Liver (tissue), 8 donors: ENCODE measurements at regions not wholly inside any gene's neighbourhood (a gene's known extent, or its start where the extent isn't known, plus 50 kb on each side); places are given as distances from the start of the nearest gene placed in this dataset.

ENCODE experiments used
- DNase-seq: peaks from one replicate; pipeline ENCODE4 v3.0.0-alpha.2; 2017; ENCODE audit warnings: low spot score
- H3K27ac ChIP-seq, 2 donors: one replicate each; pipeline ENCODE4 v1.7.0; 2013; ENCODE audit warnings: inconsistent platforms in 2 of 2, low read length in 2 of 2, control low read depth in 1 of 2, low read depth in 1 of 2, mild to moderate bottlenecking in 1 of 2
- H3K27me3 ChIP-seq, 4 donors: one replicate each; pipeline versions ENCODE4 v1.6.1 to v1.7.0; 2013; ENCODE audit warnings: low read length in 3 of 4, inconsistent platforms in 1 of 4, mild to moderate bottlenecking in 1 of 4, moderate library complexity in 1 of 4; ENCODE audit not compliant: control insufficient read depth in 4 of 4, insufficient read depth in 4 of 4
- H3K36me3 ChIP-seq, 4 donors: one replicate each; pipeline versions ENCODE4 v1.6.1 to v1.7.0; 2013; ENCODE audit warnings: low read length in 3 of 4, mild to moderate bottlenecking in 3 of 4, low read depth in 1 of 4, moderate library complexity in 1 of 4; ENCODE audit not compliant: control insufficient read depth in 4 of 4, insufficient read depth in 3 of 4
- H3K4me1 ChIP-seq, 4 donors: one replicate each; pipeline versions ENCODE4 v1.6.1 to v1.7.0; 2013; ENCODE audit warnings: low read length in 3 of 4, mild to moderate bottlenecking in 3 of 4, moderate library complexity in 1 of 4; ENCODE audit not compliant: control insufficient read depth in 4 of 4, insufficient read depth in 4 of 4
- H3K4me3 ChIP-seq, 3 donors: one replicate each; pipeline versions ENCODE4 v1.6.1 to v1.7.0; 2013; ENCODE audit warnings: low read length in 3 of 3, control low read depth in 1 of 3, low read depth in 1 of 3, mild to moderate bottlenecking in 1 of 3
- H3K9ac ChIP-seq, 2 donors: one replicate each; pipeline ENCODE4 v1.7.0; 2013; ENCODE audit warnings: low read length in 2 of 2, mild to moderate bottlenecking in 2 of 2, moderate library complexity in 2 of 2, control low read depth in 1 of 2, low read depth in 1 of 2
- H3K9me3 ChIP-seq, 4 donors: one replicate each; pipeline versions ENCODE4 v1.6.1 to v1.7.0; 2013; ENCODE audit warnings: low read length in 3 of 4; ENCODE audit not compliant: control insufficient read depth in 4 of 4
- EGR1 ChIP-seq, 2 donors: IDR thresholded peaks; 2 replicates each; pipeline ENCODE4 v1.6.1; 2016 to 2018; ENCODE audit warnings: antibody characterized with exemption in 2 of 2, low read depth in 2 of 2
- FOXA1 ChIP-seq: IDR thresholded peaks from 2 replicates; pipeline ENCODE4 v1.6.1; 2016; ENCODE audit warnings: antibody characterized with exemption
- FOXA2 ChIP-seq: IDR thresholded peaks from 2 replicates; pipeline ENCODE4 v1.6.1; 2016; ENCODE audit warnings: antibody characterized with exemption
- GABPA ChIP-seq, 2 donors: IDR thresholded peaks in 1 of 2; conservative IDR thresholded peaks in 1 of 2; 2 replicates each; pipeline ENCODE4 v1.6.1; 2016; ENCODE audit warnings: antibody characterized with exemption in 2 of 2, mild to moderate bottlenecking in 1 of 2, moderate library complexity in 1 of 2
- HNF4A ChIP-seq, 2 donors: conservative IDR thresholded peaks; 2 replicates each; pipeline ENCODE4 v1.6.1; 2016; ENCODE audit warnings: antibody characterized with exemption in 2 of 2, mild to moderate bottlenecking in 2 of 2
- HNF4G ChIP-seq: IDR thresholded peaks from 2 replicates; pipeline ENCODE4 v1.6.1; 2016; ENCODE audit warnings: antibody characterized with exemption
- JUND ChIP-seq, 2 donors: IDR thresholded peaks; 2 replicates each; pipeline ENCODE4 v1.6.1; 2016; ENCODE audit warnings: antibody characterized with exemption in 2 of 2
- NR2F2 ChIP-seq: IDR thresholded peaks from 2 replicates; pipeline ENCODE4 v1.6.1; 2016; ENCODE audit warnings: antibody characterized with exemption
- RAD21 ChIP-seq, 2 donors: IDR thresholded peaks; 2 replicates each; pipeline ENCODE4 v1.6.1; 2016; ENCODE audit warnings: antibody characterized with exemption in 2 of 2, mild to moderate bottlenecking in 2 of 2
- RXRA ChIP-seq, 2 donors: IDR thresholded peaks; 2 replicates each; pipeline ENCODE4 v1.6.1; 2017 to 2018; ENCODE audit warnings: antibody characterized with exemption in 2 of 2, mild to moderate bottlenecking in 1 of 2
- SP1 ChIP-seq: IDR thresholded peaks from 2 replicates; pipeline ENCODE4 v1.6.1; 2018; ENCODE audit warnings: antibody characterized with exemption, mild to moderate bottlenecking
- TAF1 ChIP-seq: conservative IDR thresholded peaks from 2 replicates; pipeline ENCODE4 v1.6.1; 2016; ENCODE audit warnings: antibody characterized with exemption, mild to moderate bottlenecking
- YY1 ChIP-seq: IDR thresholded peaks from 2 replicates; pipeline ENCODE4 v1.6.1; 2016; ENCODE audit warnings: antibody characterized with exemption, mild to moderate bottlenecking
- WGBS: extraction: QIAGEN DNeasy Blood & Tissue Kit; methylation state at CpG from one replicate; pipeline ENCODE4 v1.1.7; 2013; 5-methylcytosine and 5-hydroxymethylcytosine counted together
- TF ChIP-seq, protein P1 (sequence below): IDR thresholded peaks from 2 replicates; pipeline ENCODE4 v1.6.1; 2016; ENCODE audit warnings: antibody characterized with exemption
- TF ChIP-seq, protein P2 (sequence below): IDR thresholded peaks from 2 replicates; pipeline ENCODE4 v1.6.1; 2016; ENCODE audit warnings: antibody characterized with exemption
- TF ChIP-seq, protein P3 (sequence below): IDR thresholded peaks from 2 replicates; pipeline ENCODE4 v1.6.1; 2016; ENCODE audit warnings: antibody characterized with exemption
- TF ChIP-seq, protein P4 (sequence below): IDR thresholded peaks from 2 replicates; pipeline ENCODE4 v1.6.1; 2016; ENCODE audit warnings: antibody characterized with exemption, mild to moderate bottlenecking
- TF ChIP-seq, protein P5 (sequence below): fragments of 150-350 bp; IDR thresholded peaks from 2 replicates; pipeline ENCODE4 v1.5.1; 2017; ENCODE audit warnings: improper control_type of control experiment, low read depth, low read length; ENCODE audit not compliant: missing input control
- donor health status: healthy.
- donor health status: healthy.
- donor health status: healthy.
- donor health status: healthy.
- donor health status: healthy.

DNA sequence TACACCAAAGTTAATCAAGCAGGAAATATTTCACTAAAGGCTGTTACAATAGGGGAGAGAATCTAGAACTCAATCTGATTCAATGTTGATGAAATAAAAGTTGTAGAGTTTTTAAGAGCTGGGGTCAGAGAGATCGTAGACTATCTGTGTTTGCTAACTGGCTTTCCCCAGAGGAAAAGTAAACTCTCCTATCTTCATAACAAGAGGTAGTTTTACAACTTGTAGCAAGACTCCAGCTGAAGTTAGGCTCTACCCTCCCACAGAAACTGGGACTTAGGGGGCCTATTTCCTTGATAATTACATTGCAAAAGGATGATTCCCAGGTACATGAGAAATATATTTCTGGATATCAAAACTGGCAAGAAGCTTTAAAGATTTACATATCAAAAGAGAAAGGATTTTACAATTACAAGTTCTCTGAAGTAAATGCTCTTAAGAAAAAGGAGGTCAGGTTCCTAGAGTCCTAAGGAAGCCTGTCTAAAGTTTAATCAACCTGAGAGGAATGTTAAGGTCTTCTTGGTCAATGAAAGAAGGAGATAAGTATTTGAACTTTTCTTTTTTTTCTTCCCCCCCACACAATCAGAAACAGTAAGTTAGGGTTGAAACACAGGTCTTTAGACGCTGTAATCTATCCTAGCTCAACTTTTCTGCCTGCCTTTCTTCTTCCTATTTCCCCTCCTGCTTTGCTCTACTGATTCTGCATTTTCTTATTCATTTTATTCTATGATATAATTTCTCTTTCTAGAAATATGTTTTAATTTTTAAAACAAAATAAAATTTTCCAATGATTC lies 692.2 kb upstream of the LINC00305 start:
- Histone ChIP-seq H3K27me3 (no peaks in the 10 kb centered on the region), H3K4me1 (no peaks in the 10 kb centered on the region), H3K9ac (no peak overlapping the region), H3K4me3 (no peak overlapping the region), H3K9me3 (no peaks in the 10 kb centered on the region), H3K36me3 (no peaks in the 10 kb centered on the region), H3K27ac (no peak overlapping the region)
- DNase-seq, result no peak
- WGBS, result 43% methylated on average over 2 of the region's 2 CpGs
- TF ChIP-seq NR2F2 (no peak), YY1 (no peak), FOXA1 (no peak), FOXA2 (no peak), JUND (IDR thresholded peaks at IDR 0.05) (no peak), RAD21 (IDR thresholded peaks at IDR 0.05) (no peak), RXRA (IDR thresholded peaks at IDR 0.05) (no peak), SP1 (no peak), EGR1 (IDR thresholded peaks at IDR 0.05; ENCODE audit: low read depth in 2 of 2) (no peak), HNF4A (conservative IDR thresholded peaks at IDR 0.05) (no peak), HNF4G (no peak), GABPA (IDR thresholded peaks at IDR 0.05 in 1 of 2, conservative IDR thresholded peaks at IDR 0.05 in 1 of 2) (no peak), TAF1 (no peak)
- TF ChIP-seq, protein P1, sequence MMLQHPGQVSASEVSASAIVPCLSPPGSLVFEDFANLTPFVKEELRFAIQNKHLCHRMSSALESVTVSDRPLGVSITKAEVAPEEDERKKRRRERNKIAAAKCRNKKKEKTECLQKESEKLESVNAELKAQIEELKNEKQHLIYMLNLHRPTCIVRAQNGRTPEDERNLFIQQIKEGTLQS, result no peak
- TF ChIP-seq, protein P2, sequence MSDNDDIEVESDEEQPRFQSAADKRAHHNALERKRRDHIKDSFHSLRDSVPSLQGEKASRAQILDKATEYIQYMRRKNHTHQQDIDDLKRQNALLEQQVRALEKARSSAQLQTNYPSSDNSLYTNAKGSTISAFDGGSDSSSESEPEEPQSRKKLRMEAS, result no peak
- TF ChIP-seq, protein P3, sequence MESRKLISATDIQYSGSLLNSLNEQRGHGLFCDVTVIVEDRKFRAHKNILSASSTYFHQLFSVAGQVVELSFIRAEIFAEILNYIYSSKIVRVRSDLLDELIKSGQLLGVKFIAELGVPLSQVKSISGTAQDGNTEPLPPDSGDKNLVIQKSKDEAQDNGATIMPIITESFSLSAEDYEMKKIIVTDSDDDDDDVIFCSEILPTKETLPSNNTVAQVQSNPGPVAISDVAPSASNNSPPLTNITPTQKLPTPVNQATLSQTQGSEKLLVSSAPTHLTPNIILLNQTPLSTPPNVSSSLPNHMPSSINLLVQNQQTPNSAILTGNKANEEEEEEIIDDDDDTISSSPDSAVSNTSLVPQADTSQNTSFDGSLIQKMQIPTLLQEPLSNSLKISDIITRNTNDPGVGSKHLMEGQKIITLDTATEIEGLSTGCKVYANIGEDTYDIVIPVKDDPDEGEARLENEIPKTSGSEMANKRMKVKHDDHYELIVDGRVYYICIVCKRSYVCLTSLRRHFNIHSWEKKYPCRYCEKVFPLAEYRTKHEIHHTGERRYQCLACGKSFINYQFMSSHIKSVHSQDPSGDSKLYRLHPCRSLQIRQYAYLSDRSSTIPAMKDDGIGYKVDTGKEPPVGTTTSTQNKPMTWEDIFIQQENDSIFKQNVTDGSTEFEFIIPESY, result no peak
- TF ChIP-seq, protein P4, sequence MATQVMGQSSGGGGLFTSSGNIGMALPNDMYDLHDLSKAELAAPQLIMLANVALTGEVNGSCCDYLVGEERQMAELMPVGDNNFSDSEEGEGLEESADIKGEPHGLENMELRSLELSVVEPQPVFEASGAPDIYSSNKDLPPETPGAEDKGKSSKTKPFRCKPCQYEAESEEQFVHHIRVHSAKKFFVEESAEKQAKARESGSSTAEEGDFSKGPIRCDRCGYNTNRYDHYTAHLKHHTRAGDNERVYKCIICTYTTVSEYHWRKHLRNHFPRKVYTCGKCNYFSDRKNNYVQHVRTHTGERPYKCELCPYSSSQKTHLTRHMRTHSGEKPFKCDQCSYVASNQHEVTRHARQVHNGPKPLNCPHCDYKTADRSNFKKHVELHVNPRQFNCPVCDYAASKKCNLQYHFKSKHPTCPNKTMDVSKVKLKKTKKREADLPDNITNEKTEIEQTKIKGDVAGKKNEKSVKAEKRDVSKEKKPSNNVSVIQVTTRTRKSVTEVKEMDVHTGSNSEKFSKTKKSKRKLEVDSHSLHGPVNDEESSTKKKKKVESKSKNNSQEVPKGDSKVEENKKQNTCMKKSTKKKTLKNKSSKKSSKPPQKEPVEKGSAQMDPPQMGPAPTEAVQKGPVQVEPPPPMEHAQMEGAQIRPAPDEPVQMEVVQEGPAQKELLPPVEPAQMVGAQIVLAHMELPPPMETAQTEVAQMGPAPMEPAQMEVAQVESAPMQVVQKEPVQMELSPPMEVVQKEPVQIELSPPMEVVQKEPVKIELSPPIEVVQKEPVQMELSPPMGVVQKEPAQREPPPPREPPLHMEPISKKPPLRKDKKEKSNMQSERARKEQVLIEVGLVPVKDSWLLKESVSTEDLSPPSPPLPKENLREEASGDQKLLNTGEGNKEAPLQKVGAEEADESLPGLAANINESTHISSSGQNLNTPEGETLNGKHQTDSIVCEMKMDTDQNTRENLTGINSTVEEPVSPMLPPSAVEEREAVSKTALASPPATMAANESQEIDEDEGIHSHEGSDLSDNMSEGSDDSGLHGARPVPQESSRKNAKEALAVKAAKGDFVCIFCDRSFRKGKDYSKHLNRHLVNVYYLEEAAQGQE, result no peak
- TF ChIP-seq, protein P5, sequence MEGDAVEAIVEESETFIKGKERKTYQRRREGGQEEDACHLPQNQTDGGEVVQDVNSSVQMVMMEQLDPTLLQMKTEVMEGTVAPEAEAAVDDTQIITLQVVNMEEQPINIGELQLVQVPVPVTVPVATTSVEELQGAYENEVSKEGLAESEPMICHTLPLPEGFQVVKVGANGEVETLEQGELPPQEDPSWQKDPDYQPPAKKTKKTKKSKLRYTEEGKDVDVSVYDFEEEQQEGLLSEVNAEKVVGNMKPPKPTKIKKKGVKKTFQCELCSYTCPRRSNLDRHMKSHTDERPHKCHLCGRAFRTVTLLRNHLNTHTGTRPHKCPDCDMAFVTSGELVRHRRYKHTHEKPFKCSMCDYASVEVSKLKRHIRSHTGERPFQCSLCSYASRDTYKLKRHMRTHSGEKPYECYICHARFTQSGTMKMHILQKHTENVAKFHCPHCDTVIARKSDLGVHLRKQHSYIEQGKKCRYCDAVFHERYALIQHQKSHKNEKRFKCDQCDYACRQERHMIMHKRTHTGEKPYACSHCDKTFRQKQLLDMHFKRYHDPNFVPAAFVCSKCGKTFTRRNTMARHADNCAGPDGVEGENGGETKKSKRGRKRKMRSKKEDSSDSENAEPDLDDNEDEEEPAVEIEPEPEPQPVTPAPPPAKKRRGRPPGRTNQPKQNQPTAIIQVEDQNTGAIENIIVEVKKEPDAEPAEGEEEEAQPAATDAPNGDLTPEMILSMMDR, result no peak
